Pancreas (tissue), 10 donors: ENCODE measurements at regions not wholly inside any gene's neighbourhood (a gene's known extent, or its start where the extent isn't known, plus 50 kb on each side); places are given as distances from the start of the nearest gene placed in this dataset.

Experiments used
- ATAC-seq, 4 donors: fragments of 200-7000 bp; cut with Tn5 transposase; one replicate each; pipeline versions ENCODE4 v1.8.0 to v1.9.1; 2020; ENCODE audit warnings: mild to moderate bottlenecking in 4 of 4, moderate library complexity in 4 of 4
- DNase-seq, 6 donors: peaks; one replicate each; pipeline ENCODE4 v3.0.0-alpha.2; 2020
- FAIRE-seq: peaks from 2 replicates; lab custom pipeline; 2012; peaks lifted over from hg19 to GRCh38; lab: Jason Lieb, UNC
- H3K27ac ChIP-seq, 4 donors: fragments of 200-600 bp; sonication (generic); 1 replicate in 3 of 4; 2 replicates in 1 of 4; pipeline versions ENCODE4 v1.5.0 to v1.8.0; 2020
- H3K27me3 ChIP-seq, 4 donors: fragments of 200-600 bp; one replicate each; pipeline ENCODE4 v1.8.0; 2021
- H3K36me3 ChIP-seq, 3 donors: fragments of 200-600 bp; sonication (generic) in 1 of 3; one replicate each; pipeline versions ENCODE4 v1.5.0 to v1.8.0; 2020 to 2021
- H3K4me1 ChIP-seq, 3 donors: fragments of 200-600 bp; one replicate each; pipeline ENCODE4 v1.8.0; 2021
- H3K4me3 ChIP-seq, 4 donors: fragments of 200-600 bp; sonication (generic) in 2 of 4; one replicate each; pipeline versions ENCODE4 v1.5.0 to v1.8.0; 2020 to 2021
- H3K9me3 ChIP-seq, 4 donors: fragments of 200-600 bp; one replicate each; pipeline ENCODE4 v1.8.0; 2021
- CTCF ChIP-seq, 4 donors: fragments of 200-600 bp; sonication (generic) in 3 of 4; IDR thresholded peaks; one replicate each; pipeline versions ENCODE4 v1.5.0 to v1.8.0; 2021; ENCODE audit warnings: antibody characterized with exemption in 4 of 4
- WGBS, 2 donors: extraction: QIAGEN DNeasy Blood & Tissue Kit; methylation state at CpG; one replicate each; pipeline ENCODE4 v1.1.7; 2013; 5-methylcytosine and 5-hydroxymethylcytosine counted together
- intact Hi-C, 3 donors: fragments of 100-400 bp; cut with DNase I; formaldehyde crosslinking; loops; one replicate each; pipeline versions ENCODE4 v1.11.1 to v1.14.2; 2022
- donor health status: healthy with polysubstance abuse.
- donor health status: DM: no; HTN: no; CAD: no; lungs with moderate emphysema.
- donor health status: DM: no; HTN: no; CAD: no.
- donor health status: control.
- donor health status: control.
- donor health status: Bipolar disorder and iron deficiency.
- donor health status: DM: yes; HTN: yes; CAD: no.
- donor health status: DM: no; HTN: no; CAD: no.
- donor health status: DM: no; HTN: no; CAD: no.
- donor health status: DM: yes; HTN: yes; CAD: no.

GRCh38 chr17:45703806-45704205 lies 80.3 kb upstream of the CRHR1 start:
- no peaks in the 10 kb centered on the region for H3K9me3 ChIP-seq
- H3K4me3 ChIP-seq = no peak overlapping the region
- no peak for ATAC-seq
- H3K4me1 ChIP-seq = no peaks in the 10 kb centered on the region
- intact Hi-C loops = no loop called here
- 68 to 75% methylated on average over 1 of the region's 1 CpG for WGBS, 2 donors
- no peaks in the 10 kb centered on the region for H3K36me3 ChIP-seq
- no peak for TF ChIP-seq CTCF (IDR thresholded peaks at IDR 0.05)
- no peaks in the 10 kb centered on the region for H3K27me3 ChIP-seq
- FAIRE-seq = no peak
- DNase-seq = no peak
- no peak overlapping the region for H3K27ac ChIP-seq

- H3K36me3 ChIP-seq = no peaks in the 10 kb centered on the region
- intact Hi-C loops = no loop called here
- no peak for DNase-seq
- WGBS, 2 donors = 37 to 50% methylated on average over 2 of the region's 2 CpGs
- H3K9me3 ChIP-seq = no peaks in the 10 kb centered on the region
- H3K27me3 ChIP-seq = no peaks in the 10 kb centered on the region
- no peak for ATAC-seq
- no peaks in the 10 kb centered on the region for H3K4me1 ChIP-seq
- no peak overlapping the region for H3K4me3 ChIP-seq
- TF ChIP-seq CTCF (IDR thresholded peaks at IDR 0.05) = no peak
- FAIRE-seq = no peak
- no peak overlapping the region for H3K27ac ChIP-seq
Measured at GRCh38 chr17:45704251-45704650, 79.9 kb upstream of the CRHR1 start.

- peak; percentile 35 to 84 (median 63) for ATAC-seq
- no peaks in the 10 kb centered on the region for H3K27me3 ChIP-seq
- no peaks in the 10 kb centered on the region for H3K9me3 ChIP-seq
- no peaks in the 10 kb centered on the region for H3K36me3 ChIP-seq
- no peak for FAIRE-seq
- WGBS, 2 donors = 54 to 57% methylated on average over 5 of the region's 5 CpGs
- no peaks in the 10 kb centered on the region for H3K4me1 ChIP-seq
- H3K27ac ChIP-seq = no peak overlapping the region
- no peak overlapping the region for H3K4me3 ChIP-seq
- DNase-seq = peak in 1 of 6 donors; percentile 43
- intact Hi-C loops = no loop called here
- TF ChIP-seq CTCF (IDR thresholded peaks at IDR 0.05) = no peak
Measured at GRCh38 chr17:45705123-45706009, 78.8 kb upstream of the CRHR1 start.

GRCh38 chr17:45706033-45706432 lies 78.1 kb upstream of the CRHR1 start:
- Histone ChIP-seq H3K27me3 (no peaks in the 10 kb centered on the region), H3K4me3 (no peak overlapping the region), H3K9me3 (no peaks in the 10 kb centered on the region), H3K27ac (no peak overlapping the region), H3K36me3 (no peaks in the 10 kb centered on the region), H3K4me1 (no peaks in the 10 kb centered on the region)
- no peak for TF ChIP-seq CTCF (IDR thresholded peaks at IDR 0.05)
- DNase-seq (no peak), FAIRE-seq (no peak), ATAC-seq (no peak)
- WGBS, 2 donors = 59 to 97% methylated on average over 2 to 3 of the region's 3 CpGs
- intact Hi-C loops = no loop called here

- no peaks in the 10 kb centered on the region for H3K9me3 ChIP-seq
- no peak for FAIRE-seq
- no peak overlapping the region for H3K27ac ChIP-seq
- no peak overlapping the region for H3K4me3 ChIP-seq
- ATAC-seq = no peak
- DNase-seq = no peak
- intact Hi-C loops = no loop called here
- TF ChIP-seq CTCF (IDR thresholded peaks at IDR 0.05) = no peak
- no peaks in the 10 kb centered on the region for H3K36me3 ChIP-seq
- H3K27me3 ChIP-seq = no peaks in the 10 kb centered on the region
- no peaks in the 10 kb centered on the region for H3K4me1 ChIP-seq
- WGBS, 2 donors = 52 to 65% methylated on average over 5 of the region's 5 CpGs
Measured at GRCh38 chr17:45708707-45709290, 75.3 kb upstream of the CRHR1 start.
